Testis (tissue), 2 donors: ENCODE measurements at regions not wholly inside any gene's neighbourhood (a gene's known extent, or its start where the extent isn't known, plus 50 kb on each side); places are given as distances from the start of the nearest gene placed in this dataset.

Experiments used
- POLR2A ChIP-seq: fragments of 450-650 bp; IDR thresholded peaks from one replicate; pipeline ENCODE4 v1.6.1; 2017; ENCODE audit warnings: antibody characterized with exemption, mild to moderate bottlenecking, moderate library complexity
- TF ChIP-seq, protein P1 (sequence below), 3 experiments: fragments of 450-650 bp in 2 of 3; fragments of 200-600 bp in 1 of 3; sonication (generic) in 1 of 3; IDR thresholded peaks; one replicate each; pipeline ENCODE4 v1.5.1; 2016 to 2019; ENCODE audit warnings: antibody characterized with exemption in 3 of 3, mild to moderate bottlenecking in 2 of 3, moderate library complexity in 1 of 3

DNA sequence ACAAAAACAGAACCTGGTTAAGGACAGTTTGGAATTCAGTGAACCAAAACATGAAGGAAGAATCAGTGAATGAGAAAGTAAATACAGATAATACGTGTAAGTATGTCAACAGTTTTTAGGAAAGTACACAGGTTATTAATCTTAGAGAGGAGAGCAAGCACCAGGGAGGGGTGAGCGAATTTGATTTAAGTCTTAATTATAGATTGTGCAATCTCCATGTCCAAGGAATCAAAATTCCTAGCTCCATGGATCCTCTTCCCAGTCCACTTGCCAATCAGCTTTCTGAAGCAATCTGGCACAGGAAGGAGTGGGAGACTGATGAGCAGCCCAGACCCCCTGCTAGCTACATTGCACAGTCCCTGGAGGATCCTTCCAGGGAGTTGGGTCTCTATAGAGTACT lies 346.4 kb downstream of the SETD4 start:
- TF ChIP-seq, protein P1, sequence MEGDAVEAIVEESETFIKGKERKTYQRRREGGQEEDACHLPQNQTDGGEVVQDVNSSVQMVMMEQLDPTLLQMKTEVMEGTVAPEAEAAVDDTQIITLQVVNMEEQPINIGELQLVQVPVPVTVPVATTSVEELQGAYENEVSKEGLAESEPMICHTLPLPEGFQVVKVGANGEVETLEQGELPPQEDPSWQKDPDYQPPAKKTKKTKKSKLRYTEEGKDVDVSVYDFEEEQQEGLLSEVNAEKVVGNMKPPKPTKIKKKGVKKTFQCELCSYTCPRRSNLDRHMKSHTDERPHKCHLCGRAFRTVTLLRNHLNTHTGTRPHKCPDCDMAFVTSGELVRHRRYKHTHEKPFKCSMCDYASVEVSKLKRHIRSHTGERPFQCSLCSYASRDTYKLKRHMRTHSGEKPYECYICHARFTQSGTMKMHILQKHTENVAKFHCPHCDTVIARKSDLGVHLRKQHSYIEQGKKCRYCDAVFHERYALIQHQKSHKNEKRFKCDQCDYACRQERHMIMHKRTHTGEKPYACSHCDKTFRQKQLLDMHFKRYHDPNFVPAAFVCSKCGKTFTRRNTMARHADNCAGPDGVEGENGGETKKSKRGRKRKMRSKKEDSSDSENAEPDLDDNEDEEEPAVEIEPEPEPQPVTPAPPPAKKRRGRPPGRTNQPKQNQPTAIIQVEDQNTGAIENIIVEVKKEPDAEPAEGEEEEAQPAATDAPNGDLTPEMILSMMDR (IDR thresholded peaks at IDR 0.05), result no peak
- TF ChIP-seq POLR2A, result no peak
